Urothelium cell line (cell line): ENCODE measurements at regions not wholly inside any gene's neighbourhood (a gene's known extent, or its start where the extent isn't known, plus 50 kb on each side); places are given as distances from the start of the nearest gene placed in this dataset.

ENCODE experiments used
- DNase-seq: peaks from one replicate; pipeline ENCODE4 v3.0.0; 2011; ENCODE audit warnings: low spot score, mixed read lengths
- FAIRE-seq: peaks from 2 replicates; lab custom pipeline; 2011; peaks lifted over from hg19 to GRCh38; lab: Jason Lieb, UNC

GRCh38 chr2:168338292-168338691, 90.9 kb upstream of the STK39 start:
- FAIRE-seq (no peak), DNase-seq (no peak)

- DNase-seq: no peak
- FAIRE-seq: no peak
These were observed 91.5 kb upstream of the STK39 start for GRCh38 chr2:168338803-168339437.

GRCh38 chr2:168340931-168341330, 93.5 kb upstream of the STK39 start:
- FAIRE-seq (no peak), DNase-seq (no peak)

- peak; percentile 20 for DNase-seq
These were observed 96.2 kb upstream of the STK39 start for GRCh38 chr2:168343586-168343985.

GRCh38 chr2:168344706-168345105, 97.3 kb upstream of the STK39 start:
- no peak for DNase-seq
- no peak for FAIRE-seq

More at GRCh38 chr2:168343586-168343985, 96.2 kb upstream of the STK39 start:
- FAIRE-seq: no peak

GRCh38 chr2:168345601-168346000, 98.2 kb upstream of the STK39 start:
- FAIRE-seq (no peak), DNase-seq (no peak)

- FAIRE-seq (no peak), DNase-seq (peak; percentile 74)
These were observed 99.5 kb upstream of the STK39 start for GRCh38 chr2:168346725-168347477.

- FAIRE-seq: no peak
- peak; percentile 63 for DNase-seq
These were observed 100.7 kb upstream of the STK39 start for GRCh38 chr2:168348076-168348475.

GRCh38 chr2:168350380-168350779, 103.0 kb upstream of the STK39 start:
- FAIRE-seq (no peak), DNase-seq (no peak)

- no peak for FAIRE-seq
- DNase-seq: no peak
These were observed 102.8 kb upstream of the CERS6 start for GRCh38 chr2:168353251-168353650.

- FAIRE-seq: no peak
- DNase-seq: no peak
These were observed 101.6 kb upstream of the CERS6 start for GRCh38 chr2:168354499-168354898.

- no peak for FAIRE-seq
- no peak for DNase-seq
These were observed 101.0 kb upstream of the CERS6 start for GRCh38 chr2:168355121-168355520.

- DNase-seq: no peak
- FAIRE-seq: no peak
These were observed 100.1 kb upstream of the CERS6 start for GRCh38 chr2:168355779-168356476.

GRCh38 chr2:168356477-168356835, 99.6 kb upstream of the CERS6 start:
- FAIRE-seq: no peak
- no peak for DNase-seq

- no peak for DNase-seq
- FAIRE-seq: no peak
These were observed 98.1 kb upstream of the CERS6 start for GRCh38 chr2:168357797-168358472.

GRCh38 chr2:168359082-168359481, 97.0 kb upstream of the CERS6 start:
- no peak for FAIRE-seq
- no peak for DNase-seq

GRCh38 chr2:168363347-168364092, 92.6 kb upstream of the CERS6 start:
- no peak for DNase-seq
- FAIRE-seq: no peak

GRCh38 chr2:168365094-168365621, 90.9 kb upstream of the CERS6 start:
- FAIRE-seq: no peak
- DNase-seq: no peak

- DNase-seq: no peak
- FAIRE-seq: no peak
These were observed 87.0 kb upstream of the CERS6 start for GRCh38 chr2:168369031-168369430.

GRCh38 chr2:168371273-168372019, 84.6 kb upstream of the CERS6 start:
- FAIRE-seq (no peak), DNase-seq (no peak)
